Muscle layer of colon (tissue), 2 donors: ENCODE measurements at regions not wholly inside any gene's neighbourhood (a gene's known extent, or its start where the extent isn't known, plus 50 kb on each side); places are given as distances from the start of the nearest gene placed in this dataset.

Experiments
- H3K27ac ChIP-seq: one replicate; pipeline ENCODE4 v1.7.0; 2013; ENCODE audit warnings: low read depth, mild to moderate bottlenecking, low read length, moderate library complexity
- H3K27me3 ChIP-seq, 2 donors: one replicate each; pipeline ENCODE4 v1.7.0; 2013; ENCODE audit warnings: low read length in 2 of 2, mild to moderate bottlenecking in 2 of 2; ENCODE audit not compliant: insufficient read depth in 2 of 2, control insufficient read depth in 1 of 2
- H3K36me3 ChIP-seq: one replicate; pipeline ENCODE4 v1.7.0; 2013; ENCODE audit warnings: mild to moderate bottlenecking, low read length; ENCODE audit not compliant: insufficient read depth
- H3K4me1 ChIP-seq: one replicate; pipeline ENCODE4 v1.7.0; 2013; ENCODE audit warnings: mild to moderate bottlenecking, low read length; ENCODE audit not compliant: insufficient read depth
- H3K4me3 ChIP-seq, 2 donors: one replicate each; pipeline ENCODE4 v1.7.0; 2013; ENCODE audit warnings: low read length in 2 of 2, low read depth in 1 of 2, mild to moderate bottlenecking in 1 of 2, moderate library complexity in 1 of 2
- H3K9ac ChIP-seq: one replicate; pipeline ENCODE4 v1.7.0; 2013; ENCODE audit warnings: low read length
- H3K9me3 ChIP-seq: one replicate; pipeline ENCODE4 v1.7.0; 2013; ENCODE audit warnings: mild to moderate bottlenecking, low read length
- donor health status: abdominal sarcoma.
- donor health status: Adenocarcinoma of cecum.

DNA sequence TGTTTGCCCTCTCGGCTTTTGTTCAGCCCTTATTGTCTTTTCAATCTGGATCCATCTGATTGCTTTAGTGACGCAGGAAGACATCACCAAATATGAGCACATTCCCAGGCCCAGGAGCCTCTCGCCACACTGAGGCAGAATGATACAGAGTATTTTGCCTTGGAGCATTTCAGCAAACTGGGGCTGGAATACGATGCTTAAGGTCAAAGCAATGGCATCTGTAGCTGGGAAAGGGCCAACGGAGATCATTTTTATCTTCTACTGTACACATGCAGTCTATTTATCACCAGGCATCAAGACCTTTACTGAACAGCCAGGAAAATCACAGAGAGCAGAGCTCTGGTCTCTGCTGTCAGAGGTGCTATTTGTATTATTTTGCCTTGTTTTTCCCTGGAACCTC lies 655.3 kb downstream of the RNF144B start:
- H3K9me3 ChIP-seq, result no peaks in the 10 kb centered on the region
- H3K4me3 ChIP-seq, result no peak overlapping the region
- no peaks in the 10 kb centered on the region for H3K27me3 ChIP-seq
- H3K4me1 ChIP-seq, result no peaks in the 10 kb centered on the region
- no peaks in the 10 kb centered on the region for H3K36me3 ChIP-seq
- no peak overlapping the region for H3K27ac ChIP-seq
- no peak overlapping the region for H3K9ac ChIP-seq

DNA sequence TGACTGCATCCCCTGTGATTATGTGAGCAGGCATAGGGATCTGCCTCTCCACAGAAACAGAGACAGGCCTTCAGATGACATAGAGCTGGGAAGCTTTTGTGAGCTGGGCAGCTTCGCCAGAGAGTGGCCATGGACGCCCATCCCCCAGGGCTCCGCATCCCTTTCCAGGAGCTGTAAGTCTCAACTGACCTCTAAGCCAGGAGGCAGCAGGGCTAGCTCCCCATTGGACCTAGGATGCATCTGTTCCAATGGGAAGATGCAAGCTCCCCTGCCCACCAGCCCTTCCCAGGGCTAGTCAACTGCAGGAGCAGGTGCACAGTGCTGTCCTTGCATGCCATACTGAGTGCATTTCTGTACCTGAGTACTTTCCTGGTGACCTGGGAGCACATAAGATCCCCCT lies 663.6 kb downstream of the RNF144B start:
- Histone ChIP-seq H3K27ac (no peak overlapping the region), H3K4me1 (no peaks in the 10 kb centered on the region), H3K36me3 (no peaks in the 10 kb centered on the region), H3K9me3 (no peaks in the 10 kb centered on the region), H3K27me3 (no peaks in the 10 kb centered on the region), H3K9ac (no peak overlapping the region), H3K4me3 (no peak overlapping the region)

DNA sequence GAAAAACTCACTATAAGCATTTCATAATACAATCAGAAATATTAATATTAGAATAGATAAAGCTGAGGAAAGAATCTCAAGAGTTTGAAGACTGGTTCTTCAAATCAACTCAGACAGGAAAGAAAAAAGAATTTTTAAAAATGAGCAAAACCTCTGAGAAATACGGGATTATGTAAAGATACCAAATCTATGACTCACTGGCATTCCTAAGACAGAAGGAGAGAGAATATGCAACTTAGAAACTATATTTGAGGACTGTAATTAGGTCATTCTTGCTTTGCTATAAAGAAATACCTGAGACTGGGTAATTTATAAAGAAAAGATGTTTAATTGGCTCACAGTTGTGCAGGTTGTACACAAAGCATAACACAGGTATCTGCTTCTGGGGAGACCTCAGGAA lies 665.1 kb downstream of the RNF144B start:
- Histone ChIP-seq H3K9me3 (no peaks in the 10 kb centered on the region), H3K9ac (no peak overlapping the region), H3K4me3 (no peak overlapping the region), H3K27me3 (no peaks in the 10 kb centered on the region), H3K27ac (no peak overlapping the region), H3K36me3 (no peaks in the 10 kb centered on the region), H3K4me1 (no peaks in the 10 kb centered on the region)

DNA sequence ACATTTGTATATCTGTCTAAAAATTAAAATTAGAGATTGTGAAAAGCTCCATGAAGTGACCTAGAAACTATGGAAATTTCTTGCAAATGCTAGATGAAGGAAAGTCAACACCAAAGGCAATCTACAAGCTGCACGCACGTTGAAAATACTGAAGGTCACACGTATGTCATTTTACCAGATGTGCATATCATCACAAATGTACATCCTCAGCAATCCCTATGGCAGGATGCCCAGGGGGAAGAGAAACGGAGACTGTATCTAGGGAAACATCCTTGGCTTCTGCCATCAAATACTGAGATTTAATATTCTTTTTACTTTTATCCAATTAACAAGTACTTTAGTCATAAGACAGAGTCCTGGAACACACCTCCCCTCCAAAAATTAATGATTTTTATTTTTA lies 672.0 kb downstream of the RNF144B start:
- H3K4me3 ChIP-seq, result no peak overlapping the region
- no peak overlapping the region for H3K27ac ChIP-seq
- no peaks in the 10 kb centered on the region for H3K36me3 ChIP-seq
- H3K9ac ChIP-seq, result no peak overlapping the region
- no peaks in the 10 kb centered on the region for H3K4me1 ChIP-seq
- no peaks in the 10 kb centered on the region for H3K9me3 ChIP-seq
- no peaks in the 10 kb centered on the region for H3K27me3 ChIP-seq

DNA sequence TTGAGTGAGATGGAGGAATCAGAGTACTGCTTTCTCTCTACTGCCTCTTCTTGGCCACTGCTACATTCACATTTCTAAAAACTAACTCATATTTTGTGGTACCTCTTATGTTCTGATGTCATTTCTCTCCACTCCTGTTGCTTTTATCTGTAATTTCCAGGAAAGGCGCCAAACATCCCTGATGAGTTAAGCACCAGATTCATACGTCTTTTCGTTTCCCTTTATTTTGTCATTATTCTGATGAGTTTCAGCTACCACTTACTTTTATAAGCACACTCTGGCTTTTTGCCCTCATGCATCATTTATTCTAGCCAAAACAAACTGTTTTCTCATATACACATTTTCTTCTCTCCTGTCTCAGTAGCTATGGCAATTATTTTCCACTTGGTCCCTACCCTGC lies 680.0 kb downstream of the RNF144B start:
- no peaks in the 10 kb centered on the region for H3K4me1 ChIP-seq
- H3K9me3 ChIP-seq, result no peaks in the 10 kb centered on the region
- H3K27ac ChIP-seq, result no peak overlapping the region
- no peaks in the 10 kb centered on the region for H3K36me3 ChIP-seq
- no peaks in the 10 kb centered on the region for H3K27me3 ChIP-seq
- H3K4me3 ChIP-seq, result no peak overlapping the region
- no peak overlapping the region for H3K9ac ChIP-seq

DNA sequence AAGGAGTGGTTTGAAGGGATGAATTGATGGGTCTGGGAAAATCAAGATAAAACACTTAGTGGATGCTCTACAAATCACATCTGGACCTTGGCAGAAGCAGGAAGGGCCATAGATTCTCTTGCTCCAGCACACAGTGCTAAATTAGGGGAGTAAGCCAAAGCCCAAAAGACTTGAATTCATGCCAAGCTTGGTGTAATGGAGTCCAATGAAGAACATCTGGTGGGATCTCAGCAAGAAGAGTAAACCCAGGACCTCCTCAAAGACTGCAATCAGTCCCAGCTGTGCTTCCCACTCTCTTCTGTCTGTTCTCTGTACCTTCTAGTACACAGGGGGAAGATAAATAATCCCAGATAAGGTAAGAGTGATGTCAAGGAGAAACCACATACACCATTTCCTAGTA lies 683.4 kb downstream of the RNF144B start:
- Histone ChIP-seq H3K9me3 (no peaks in the 10 kb centered on the region), H3K27me3 (no peaks in the 10 kb centered on the region), H3K36me3 (no peaks in the 10 kb centered on the region), H3K27ac (no peak overlapping the region), H3K4me1 (no peaks in the 10 kb centered on the region), H3K9ac (no peak overlapping the region), H3K4me3 (no peak overlapping the region)

DNA sequence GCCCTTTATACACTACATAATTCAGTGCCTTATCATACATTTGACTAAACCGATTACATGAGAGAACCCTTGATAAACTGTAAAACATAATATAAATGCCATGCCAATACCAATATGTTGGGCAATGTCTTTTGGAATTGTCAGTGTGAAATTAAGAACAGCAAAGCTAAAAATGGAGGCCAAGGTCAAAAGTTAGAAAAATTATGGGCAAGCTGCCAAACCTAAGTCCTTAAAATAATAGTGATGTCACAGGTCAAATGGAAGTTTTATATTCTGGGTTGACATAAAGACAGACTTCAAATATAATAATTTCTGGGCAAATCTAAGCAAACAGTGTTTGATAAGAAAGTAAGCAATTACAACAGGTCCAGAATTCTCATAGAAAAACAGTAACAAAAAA lies 696.7 kb downstream of the RNF144B start:
- Histone ChIP-seq H3K4me1 (no peaks in the 10 kb centered on the region), H3K9ac (no peak overlapping the region), H3K27ac (no peak overlapping the region), H3K9me3 (no peaks in the 10 kb centered on the region), H3K4me3 (no peak overlapping the region), H3K36me3 (no peaks in the 10 kb centered on the region), H3K27me3 (no peaks in the 10 kb centered on the region)

DNA sequence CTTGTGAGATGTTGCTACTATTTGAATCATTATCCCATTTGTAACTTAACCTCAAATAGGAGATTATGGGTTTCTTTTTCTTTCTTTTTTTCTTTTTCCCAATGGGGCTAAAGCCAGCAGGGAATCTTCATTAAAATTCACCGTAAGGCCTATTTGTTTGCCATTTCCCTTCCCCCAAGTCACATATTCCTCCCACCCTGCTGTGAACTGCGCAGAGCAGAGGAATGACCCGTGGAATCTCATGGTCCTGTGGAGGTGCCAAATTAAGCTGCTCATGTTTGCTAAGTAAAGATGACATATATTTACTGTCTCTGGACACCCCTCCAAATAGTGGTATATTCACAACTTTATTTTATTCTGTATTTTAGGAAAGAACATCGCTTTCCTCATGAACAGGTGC lies 699.3 kb downstream of the RNF144B start:
- no peaks in the 10 kb centered on the region for H3K4me1 ChIP-seq
- H3K9ac ChIP-seq, result no peak overlapping the region
- H3K27me3 ChIP-seq, result no peaks in the 10 kb centered on the region
- H3K36me3 ChIP-seq, result no peaks in the 10 kb centered on the region
- no peaks in the 10 kb centered on the region for H3K9me3 ChIP-seq
- H3K4me3 ChIP-seq, result no peak overlapping the region
- no peak overlapping the region for H3K27ac ChIP-seq

DNA sequence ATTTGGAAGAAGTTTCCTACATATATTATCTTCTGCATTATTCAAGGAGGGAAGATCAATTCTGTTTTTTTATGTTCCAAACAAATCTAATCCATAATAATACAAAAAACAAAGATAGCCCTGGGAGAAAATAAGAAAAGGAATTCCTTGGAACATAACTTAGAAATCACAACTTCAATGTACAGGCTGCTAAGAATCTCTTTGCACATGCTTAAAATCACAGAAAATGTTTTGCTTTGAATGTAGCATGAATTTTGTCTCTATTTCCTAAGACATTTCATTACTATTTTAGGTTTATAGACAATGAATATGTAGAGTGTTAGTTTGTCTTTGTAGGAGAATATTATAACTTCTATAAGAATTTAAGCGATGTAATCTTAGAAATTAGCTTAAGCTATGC lies 700.1 kb downstream of the RNF144B start:
- H3K4me1 ChIP-seq, result no peaks in the 10 kb centered on the region
- no peaks in the 10 kb centered on the region for H3K9me3 ChIP-seq
- no peak overlapping the region for H3K9ac ChIP-seq
- no peaks in the 10 kb centered on the region for H3K27me3 ChIP-seq
- no peak overlapping the region for H3K4me3 ChIP-seq
- no peak overlapping the region for H3K27ac ChIP-seq
- no peaks in the 10 kb centered on the region for H3K36me3 ChIP-seq

DNA sequence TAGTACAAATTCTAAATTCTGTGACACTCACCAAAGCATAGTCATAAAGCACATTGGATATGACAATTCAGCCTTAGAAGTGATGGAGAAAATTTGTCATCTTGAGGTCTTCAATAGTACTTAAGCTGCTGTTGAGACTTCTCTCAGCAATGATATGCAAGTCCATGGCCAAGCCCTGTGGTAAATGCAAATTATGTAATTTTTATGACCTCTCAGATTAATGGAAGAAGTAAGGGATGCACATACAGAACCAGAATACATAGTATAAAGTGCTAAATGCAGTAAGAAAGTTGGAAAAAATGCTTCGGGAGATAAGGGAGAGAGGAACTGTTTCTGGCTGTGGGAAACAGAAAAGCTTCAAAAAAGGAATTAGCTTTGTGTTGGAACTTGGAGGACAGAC lies 700.7 kb downstream of the RNF144B start:
- no peaks in the 10 kb centered on the region for H3K9me3 ChIP-seq
- no peaks in the 10 kb centered on the region for H3K27me3 ChIP-seq
- H3K4me1 ChIP-seq, result no peaks in the 10 kb centered on the region
- H3K27ac ChIP-seq, result no peak overlapping the region
- H3K9ac ChIP-seq, result no peak overlapping the region
- H3K4me3 ChIP-seq, result no peak overlapping the region
- no peaks in the 10 kb centered on the region for H3K36me3 ChIP-seq

DNA sequence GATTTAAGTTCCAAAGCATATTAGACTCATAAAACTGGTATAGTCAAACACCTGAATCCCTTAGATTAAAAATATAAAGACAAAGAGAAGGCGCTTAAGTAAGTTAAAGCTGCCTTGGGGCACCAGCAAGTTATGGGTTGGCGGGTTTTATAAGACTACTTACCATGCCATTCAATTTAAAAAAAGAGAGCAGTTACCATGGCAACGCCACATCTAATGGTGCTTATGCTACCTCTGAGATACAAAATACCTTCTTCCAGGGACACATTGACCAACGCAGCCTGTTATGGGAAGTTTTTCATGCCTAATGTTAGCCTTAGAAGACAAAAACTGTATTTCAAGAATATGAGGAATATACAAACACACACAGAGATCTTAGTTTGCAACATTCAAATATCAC lies 713.6 kb downstream of the RNF144B start:
- no peak overlapping the region for H3K27ac ChIP-seq
- no peak overlapping the region for H3K4me3 ChIP-seq
- no peaks in the 10 kb centered on the region for H3K27me3 ChIP-seq
- no peaks in the 10 kb centered on the region for H3K4me1 ChIP-seq
- H3K9me3 ChIP-seq, result no peaks in the 10 kb centered on the region
- no peaks in the 10 kb centered on the region for H3K36me3 ChIP-seq
- H3K9ac ChIP-seq, result no peak overlapping the region

DNA sequence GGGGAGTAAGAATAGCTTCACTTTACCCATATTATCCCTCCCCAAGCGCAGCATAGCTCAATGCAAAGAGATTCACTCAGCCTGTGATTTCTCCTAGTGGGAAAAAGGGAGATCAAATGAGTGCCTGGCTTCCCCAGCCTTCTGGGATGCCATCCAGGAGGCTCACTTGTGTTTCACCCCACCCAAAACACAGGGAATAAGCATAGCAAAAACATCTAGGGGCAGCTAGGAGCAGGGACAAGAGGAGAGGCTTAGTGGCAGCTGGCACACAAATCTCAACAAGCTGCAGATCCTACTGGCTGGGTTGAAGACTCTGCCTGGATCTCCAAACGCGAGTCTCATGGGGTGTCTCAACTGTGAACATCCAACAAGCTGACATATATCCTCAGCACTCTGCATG lies 715.8 kb downstream of the RNF144B start:
- Histone ChIP-seq H3K9me3 (no peaks in the 10 kb centered on the region), H3K4me3 (no peak overlapping the region), H3K9ac (no peak overlapping the region), H3K36me3 (no peaks in the 10 kb centered on the region), H3K27me3 (no peaks in the 10 kb centered on the region), H3K4me1 (no peaks in the 10 kb centered on the region), H3K27ac (no peak overlapping the region)
